ENCODE measurements at regions not wholly inside any gene's neighbourhood (a gene's known extent, or its start where the extent isn't known, plus 50 kb on each side); places are given as distances from the start of the nearest gene placed in this dataset.

- Histone ChIP-seq H3K27me3 (ENCODE audit: control insufficient read depth, extremely low read depth, insufficient read depth, low read length) (no peaks in the 10 kb centered on the region), H2AFZ (ENCODE audit: control insufficient read depth, low read length) (no peak overlapping the region), H3K9ac (ENCODE audit: control insufficient read depth, extremely low read depth, insufficient read depth, low read length) (no peak overlapping the region), H3K4me1 (ENCODE audit: control insufficient read depth, extremely low read depth, insufficient read depth, low read length) (no peaks in the 10 kb centered on the region), H3K9me3 (ENCODE audit: control insufficient read depth, low read depth, low read length) (no peaks in the 10 kb centered on the region), H3K79me2 (ENCODE audit: control insufficient read depth, insufficient read depth, low read length) (no peaks in the 10 kb centered on the region), H3K4me3 (ENCODE audit: control insufficient read depth in 2 of 3, extremely low read depth in 1 of 3, insufficient read depth in 2 of 3, low read depth in 1 of 3, low read length in 3 of 3) (no peak overlapping the region), H4K20me1 (ENCODE audit: control insufficient read depth, extremely low read depth, insufficient read depth, low read length) (no peaks in the 10 kb centered on the region), H3K9me1 (ENCODE audit: control insufficient read depth, extremely low read depth, insufficient read depth, low read length) (no peaks in the 10 kb centered on the region), H3K4me2 (ENCODE audit: control insufficient read depth, extremely low read depth, insufficient read depth, low read depth, low read length) (no peak overlapping the region), H3K27ac (ENCODE audit: control insufficient read depth, insufficient read depth, low read length) (no peak overlapping the region), H3K36me3 (ENCODE audit: control insufficient read depth in 2 of 2, extremely low read depth in 1 of 2, insufficient read depth in 2 of 2, low read length in 2 of 2) (no peaks in the 10 kb centered on the region)
- dilution Hi-C loops (cut with MboI; ENCODE audit: extremely low pct_ligation_motif_present, low sequenced_read_pairs), result no loop called here
- FAIRE-seq, result no peak
- DNase-seq (ENCODE audit: low read depth, low spot score), result no peak
- TF ChIP-seq CTCF (optimal IDR thresholded peaks at IDR 0.05 in 1 of 3, IDR thresholded peaks at IDR 0.05 in 1 of 3, conservative IDR thresholded peaks at IDR 0.05 in 1 of 3; ENCODE audit: extremely low read depth in 1 of 3, insufficient read depth in 2 of 3, low read length in 3 of 3), result no peak
- TF ChIP-seq EZH2 (IDR thresholded peaks at IDR 0.05; ENCODE audit: low read length), result no peak
Measured at GRCh38 chr14:23864259-23864658, 89.3 kb upstream of the DHRS4 start.

GRCh38 chr14:23864861-23865260, 88.7 kb upstream of the DHRS4 start:
- H3K9ac ChIP-seq (ENCODE audit: control insufficient read depth, extremely low read depth, insufficient read depth, low read length), result no peak overlapping the region
- H3K9me1 ChIP-seq (ENCODE audit: control insufficient read depth, extremely low read depth, insufficient read depth, low read length), result no peaks in the 10 kb centered on the region
- no peak overlapping the region for H3K4me3 ChIP-seq (ENCODE audit: control insufficient read depth in 2 of 3, extremely low read depth in 1 of 3, insufficient read depth in 2 of 3, low read depth in 1 of 3, low read length in 3 of 3)
- dilution Hi-C loops (cut with MboI; ENCODE audit: extremely low pct_ligation_motif_present, low sequenced_read_pairs), result no loop called here
- FAIRE-seq (no peak), DNase-seq (ENCODE audit: low read depth, low spot score) (no peak)
- no peaks in the 10 kb centered on the region for H4K20me1 ChIP-seq (ENCODE audit: control insufficient read depth, extremely low read depth, insufficient read depth, low read length)
- H3K9me3 ChIP-seq (ENCODE audit: control insufficient read depth, low read depth, low read length), result no peaks in the 10 kb centered on the region
- no peaks in the 10 kb centered on the region for H3K36me3 ChIP-seq (ENCODE audit: control insufficient read depth in 2 of 2, extremely low read depth in 1 of 2, insufficient read depth in 2 of 2, low read length in 2 of 2)
- no peak overlapping the region for H3K27ac ChIP-seq (ENCODE audit: control insufficient read depth, insufficient read depth, low read length)
- H3K27me3 ChIP-seq (ENCODE audit: control insufficient read depth, extremely low read depth, insufficient read depth, low read length), result no peaks in the 10 kb centered on the region
- H3K4me1 ChIP-seq (ENCODE audit: control insufficient read depth, extremely low read depth, insufficient read depth, low read length), result no peaks in the 10 kb centered on the region
- no peak overlapping the region for H2AFZ ChIP-seq (ENCODE audit: control insufficient read depth, low read length)
- no peak overlapping the region for H3K4me2 ChIP-seq (ENCODE audit: control insufficient read depth, extremely low read depth, insufficient read depth, low read depth, low read length)
- TF ChIP-seq CTCF (optimal IDR thresholded peaks at IDR 0.05 in 1 of 3, IDR thresholded peaks at IDR 0.05 in 1 of 3, conservative IDR thresholded peaks at IDR 0.05 in 1 of 3; ENCODE audit: extremely low read depth in 1 of 3, insufficient read depth in 2 of 3, low read length in 3 of 3), result no peak
- TF ChIP-seq EZH2 (IDR thresholded peaks at IDR 0.05; ENCODE audit: low read length), result no peak
- no peaks in the 10 kb centered on the region for H3K79me2 ChIP-seq (ENCODE audit: control insufficient read depth, insufficient read depth, low read length)
